K562 (cell line): ENCODE measurements at regions not wholly inside any gene's neighbourhood (a gene's known extent, or its start where the extent isn't known, plus 50 kb on each side); places are given as distances from the start of the nearest gene placed in this dataset.

Source experiments
- BDP1 ChIP-seq: IDR thresholded peaks from 3 replicates; pipeline ENCODE4 v1.6.1; 2011; ENCODE audit not compliant: insufficient read length, insufficient read depth
- DNMT1 ChIP-seq: fragments of 450-650 bp; IDR thresholded peaks from 2 replicates; pipeline ENCODE4 v1.6.1; 2016; ENCODE audit warnings: antibody characterized with exemption, mild to moderate bottlenecking
- DPF2 ChIP-seq: fragments of 450-650 bp; IDR thresholded peaks from 2 replicates; pipeline ENCODE4 v1.6.1; 2016
- EGR1 ChIP-seq: fragments of 450-650 bp; conservative IDR thresholded peaks from 2 replicates; pipeline ENCODE4 v1.6.1; 2017; ENCODE audit warnings: mild to moderate bottlenecking
- FOXK2 ChIP-seq, 2 experiments: fragments of 450-650 bp; IDR thresholded peaks in 1 of 2; conservative IDR thresholded peaks in 1 of 2; 2 replicates each; pipeline ENCODE4 v1.6.1; 2016; ENCODE audit warnings: low read depth in 2 of 2, mild to moderate bottlenecking in 1 of 2
- HIVEP1 ChIP-seq: fragments of 250-450 bp; sonication (Bioruptor Pico); IDR thresholded peaks from 2 replicates; pipeline ENCODE4 v1.4.0; 2020; ENCODE audit warnings: mild to moderate bottlenecking
- KDM4B ChIP-seq, 2 experiments: fragments of 450-650 bp in 1 of 2; sonication (generic) in 1 of 2; IDR thresholded peaks; 2 replicates each; pipeline ENCODE4 v1.6.1; 2016 to 2017; ENCODE audit warnings: borderline replicate concordance in 2 of 2, antibody characterized with exemption in 1 of 2, low read depth in 1 of 2, mild to moderate bottlenecking in 1 of 2
- MAFF ChIP-seq: IDR thresholded peaks from 2 replicates; pipeline ENCODE4 v1.6.1; 2012; ENCODE audit warnings: low read length, improper control_type of control experiment
- NR2C2 ChIP-seq, 2 experiments: fragments of 200-800 bp in 1 of 2; sonication (Bioruptor generic) in 1 of 2; sonication (generic) in 1 of 2; formaldehyde crosslinking in 1 of 2; IDR thresholded peaks; 2 replicates each; pipeline versions ENCODE4 v1.6.1 to v1.8.0; 2016 to 2022; ENCODE audit warnings: mild to moderate bottlenecking in 1 of 2, missing compliant biosample characterization in 1 of 2, missing genetic modification characterization in 1 of 2, missing genetic modification reagents in 1 of 2
- TEAD4 ChIP-seq, 2 experiments: sonication (generic) in 1 of 2; formaldehyde crosslinking in 1 of 2; IDR thresholded peaks; 2 replicates each; pipeline versions ENCODE4 v1.6.1 to v1.8.0; 2012 to 2022; ENCODE audit warnings: borderline replicate concordance in 1 of 2, inconsistent platforms in 1 of 2, low read length in 1 of 2, mild to moderate bottlenecking in 1 of 2, missing genetic modification reagents in 1 of 2
- ZNF253 ChIP-seq: fragments of 250-450 bp; sonication (Bioruptor Pico); conservative IDR thresholded peaks from 2 replicates; pipeline ENCODE4 v1.6.1; 2021; ENCODE audit warnings: mild to moderate bottlenecking
- ZNF263 ChIP-seq: sonication (generic); formaldehyde crosslinking; IDR thresholded peaks from 2 replicates; pipeline ENCODE4 v1.8.0; 2022; ENCODE audit warnings: mild to moderate bottlenecking, missing genetic modification reagents, borderline replicate concordance
- ZNF583 ChIP-seq: fragments of 250-450 bp; sonication (Bioruptor Pico); IDR thresholded peaks from 2 replicates; pipeline ENCODE4 v1.4.0; 2020

DNA sequence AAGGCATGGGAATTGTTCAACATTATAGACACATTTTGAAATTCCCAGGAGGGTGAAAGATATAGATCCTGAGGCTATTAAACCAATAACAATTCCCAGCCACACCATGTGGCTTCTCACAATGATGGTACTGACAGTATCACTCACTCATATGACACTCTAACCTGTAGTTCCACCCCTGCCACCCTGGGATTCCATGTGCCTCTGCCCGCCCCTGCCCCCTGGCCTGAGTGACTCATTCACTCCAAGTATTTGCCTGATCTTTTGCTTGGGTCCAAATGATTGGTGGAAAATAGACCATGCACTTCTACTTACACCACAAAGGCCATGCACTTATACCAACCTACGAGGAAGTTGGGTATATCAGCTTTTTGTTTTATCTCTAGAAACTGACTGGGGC, 305.2 kb upstream of the DAB2 start:
- TF ChIP-seq DNMT1 (no peak), ZNF253 (no peak), DPF2 (no peak), TEAD4 (IDR thresholded peaks at IDR 0.05; ENCODE audit: low read length) (no peak), TEAD4 (CRISPR knock-in tag; IDR thresholded peaks at IDR 0.05; ENCODE audit: borderline replicate concordance) (no peak), BDP1 (no peak), FOXK2 (conservative IDR thresholded peaks at IDR 0.05 in 1 of 2, IDR thresholded peaks at IDR 0.05 in 1 of 2; ENCODE audit: low read depth in 2 of 2) (no peak), ZNF583 (CRISPR knock-in tag) (no peak), NR2C2 (CRISPR knock-in tag; IDR thresholded peaks at IDR 0.05) (no peak), NR2C2 (tag; IDR thresholded peaks at IDR 0.05) (no peak), MAFF (no peak), EGR1 (no peak), HIVEP1 (CRISPR knock-in tag) (no peak), ZNF263 (CRISPR knock-in tag) (no peak), KDM4B (IDR thresholded peaks at IDR 0.05; ENCODE audit: borderline replicate concordance in 2 of 2, low read depth in 1 of 2) (no peak)
